ENCODE measurements at regions not wholly inside any gene's neighbourhood (a gene's known extent, or its start where the extent isn't known, plus 50 kb on each side); places are given as distances from the start of the nearest gene placed in this dataset.

GRCh38 chr6:147699140-147699539 lies 190.7 kb downstream of the SAMD5 start:
- TF ChIP-seq CTCF (IDR thresholded peaks at IDR 0.05; ENCODE audit: poor library complexity, severe bottlenecking): no peak
- Histone ChIP-seq H3K4me3 (ENCODE audit: severe bottlenecking) (no peak overlapping the region), H3K27ac (ENCODE audit: poor library complexity, severe bottlenecking) (no peak overlapping the region), H3K9me3 (ENCODE audit: severe bottlenecking) (no peaks in the 10 kb centered on the region), H3K27me3 (ENCODE audit: insufficient read depth, poor library complexity, severe bottlenecking) (no peaks in the 10 kb centered on the region), H3K4me1 (ENCODE audit: insufficient read depth, poor library complexity, severe bottlenecking) (no peaks in the 10 kb centered on the region), H3K36me3 (ENCODE audit: low read depth) (no peaks in the 10 kb centered on the region)
- no peak for ATAC-seq (ENCODE audit: low read depth)
- no peak for DNase-seq (ENCODE audit: low spot score)

- H3K4me3 ChIP-seq (ENCODE audit: severe bottlenecking): no peak overlapping the region
- peak; percentile 81; the same call in 2 of the 3 replicates for ATAC-seq (ENCODE audit: low read depth)
- no peak overlapping the region for H3K27ac ChIP-seq (ENCODE audit: poor library complexity, severe bottlenecking)
- no peaks in the 10 kb centered on the region for H3K27me3 ChIP-seq (ENCODE audit: insufficient read depth, poor library complexity, severe bottlenecking)
- no peaks in the 10 kb centered on the region for H3K4me1 ChIP-seq (ENCODE audit: insufficient read depth, poor library complexity, severe bottlenecking)
- no peaks in the 10 kb centered on the region for H3K9me3 ChIP-seq (ENCODE audit: severe bottlenecking)
- no peak for DNase-seq (ENCODE audit: low spot score)
- no peaks in the 10 kb centered on the region for H3K36me3 ChIP-seq (ENCODE audit: low read depth)
- TF ChIP-seq CTCF (IDR thresholded peaks at IDR 0.05; ENCODE audit: poor library complexity, severe bottlenecking): no peak
Measured at GRCh38 chr6:147699637-147700036, 191.1 kb downstream of the SAMD5 start.

GRCh38 chr6:147700436-147701209 lies 192.1 kb downstream of the SAMD5 start:
- TF ChIP-seq CTCF (IDR thresholded peaks at IDR 0.05; ENCODE audit: poor library complexity, severe bottlenecking): no peak
- DNase-seq (ENCODE audit: low spot score): no peak
- H3K4me1 ChIP-seq (ENCODE audit: insufficient read depth, poor library complexity, severe bottlenecking): no peaks in the 10 kb centered on the region

GRCh38 chr6:147704691-147705090 lies 196.2 kb downstream of the SAMD5 start:
- no peak for ATAC-seq (ENCODE audit: low read depth)
- no peak for DNase-seq (ENCODE audit: low spot score)
- TF ChIP-seq CTCF (IDR thresholded peaks at IDR 0.05; ENCODE audit: poor library complexity, severe bottlenecking): no peak
- H3K4me3 ChIP-seq (ENCODE audit: severe bottlenecking): no peak overlapping the region
- H3K27ac ChIP-seq (ENCODE audit: poor library complexity, severe bottlenecking): no peak overlapping the region
- H3K4me1 ChIP-seq (ENCODE audit: insufficient read depth, poor library complexity, severe bottlenecking): no peaks in the 10 kb centered on the region
- H3K9me3 ChIP-seq (ENCODE audit: severe bottlenecking): no peaks in the 10 kb centered on the region
- H3K27me3 ChIP-seq (ENCODE audit: insufficient read depth, poor library complexity, severe bottlenecking): no peaks in the 10 kb centered on the region
- H3K36me3 ChIP-seq (ENCODE audit: low read depth): no peaks in the 10 kb centered on the region

More at GRCh38 chr6:147700436-147701209, 192.1 kb downstream of the SAMD5 start:
- H3K27ac ChIP-seq (ENCODE audit: poor library complexity, severe bottlenecking): no peak overlapping the region
- H3K4me3 ChIP-seq (ENCODE audit: severe bottlenecking): no peak overlapping the region
- H3K9me3 ChIP-seq (ENCODE audit: severe bottlenecking): no peaks in the 10 kb centered on the region
- H3K27me3 ChIP-seq (ENCODE audit: insufficient read depth, poor library complexity, severe bottlenecking): no peaks in the 10 kb centered on the region
- ATAC-seq (ENCODE audit: low read depth): no peak
- no peaks in the 10 kb centered on the region for H3K36me3 ChIP-seq (ENCODE audit: low read depth)

GRCh38 chr6:147707524-147707923 lies 199.0 kb downstream of the SAMD5 start:
- no peak for TF ChIP-seq CTCF (IDR thresholded peaks at IDR 0.05; ENCODE audit: poor library complexity, severe bottlenecking)
- Histone ChIP-seq H3K4me1 (ENCODE audit: insufficient read depth, poor library complexity, severe bottlenecking) (no peaks in the 10 kb centered on the region), H3K36me3 (ENCODE audit: low read depth) (no peaks in the 10 kb centered on the region), H3K9me3 (ENCODE audit: severe bottlenecking) (no peaks in the 10 kb centered on the region), H3K27ac (ENCODE audit: poor library complexity, severe bottlenecking) (no peak overlapping the region), H3K27me3 (ENCODE audit: insufficient read depth, poor library complexity, severe bottlenecking) (no peaks in the 10 kb centered on the region), H3K4me3 (ENCODE audit: severe bottlenecking) (no peak overlapping the region)
- no peak for DNase-seq (ENCODE audit: low spot score)
- no peak for ATAC-seq (ENCODE audit: low read depth)

Measured in RWPE2 (cell line).